ENCODE measurements at regions not wholly inside any gene's neighbourhood (a gene's known extent, or its start where the extent isn't known, plus 50 kb on each side); places are given as distances from the start of the nearest gene placed in this dataset.

- H3K4me1 ChIP-seq (ENCODE audit: insufficient read depth, low read length): peaks cover 13% of the 10 kb centered on the region
- peak overlapping the region; percentile 3 for H3K4me3 ChIP-seq (ENCODE audit: insufficient read depth, low read length)
- no peaks in the 10 kb centered on the region for H3K79me2 ChIP-seq (ENCODE audit: insufficient read depth, low read length)
- H3K4me2 ChIP-seq (ENCODE audit: insufficient read depth, low read length): peak overlapping the region; percentile 10
- no peaks in the 10 kb centered on the region for H3K9me3 ChIP-seq (ENCODE audit: low read depth, low read length)
- no peaks in the 10 kb centered on the region for H4K20me1 ChIP-seq (ENCODE audit: insufficient read depth, low read length)
- H3K27me3 ChIP-seq (ENCODE audit: insufficient read depth, low read length): no peaks in the 10 kb centered on the region
- H3K36me3 ChIP-seq (ENCODE audit: insufficient read depth, low read length): no peaks in the 10 kb centered on the region
- H3K27ac ChIP-seq (ENCODE audit: low read depth, low read length): no peak overlapping the region
- H2AFZ ChIP-seq (ENCODE audit: low read length): peak overlapping the region; percentile 53
- TF ChIP-seq CTCF (IDR thresholded peaks at IDR 0.05; ENCODE audit: extremely low read depth, low read depth, low read length): no peak
- DNase-seq (ENCODE audit: insufficient read length, low spot score, missing footprints): no peak
Measured at GRCh38 chr5:53194086-53194485, 84.5 kb upstream of the MOCS2 start.

GRCh38 chr5:53199882-53200281 lies 90.3 kb upstream of the MOCS2 start:
- Histone ChIP-seq H3K36me3 (ENCODE audit: insufficient read depth, low read length) (no peaks in the 10 kb centered on the region), H3K27ac (ENCODE audit: low read depth, low read length) (no peak overlapping the region), H3K27me3 (ENCODE audit: insufficient read depth, low read length) (no peaks in the 10 kb centered on the region), H3K79me2 (ENCODE audit: insufficient read depth, low read length) (no peaks in the 10 kb centered on the region), H3K4me3 (ENCODE audit: insufficient read depth, low read length) (no peak overlapping the region), H3K4me1 (ENCODE audit: insufficient read depth, low read length) (no peaks in the 10 kb centered on the region), H2AFZ (ENCODE audit: low read length) (peak overlapping the region; percentile 53), H4K20me1 (ENCODE audit: insufficient read depth, low read length) (no peaks in the 10 kb centered on the region), H3K9me3 (ENCODE audit: low read depth, low read length) (no peaks in the 10 kb centered on the region), H3K4me2 (ENCODE audit: insufficient read depth, low read length) (no peak overlapping the region)
- TF ChIP-seq CTCF (IDR thresholded peaks at IDR 0.05; ENCODE audit: extremely low read depth, low read depth, low read length): no peak
- no peak for DNase-seq (ENCODE audit: insufficient read length, low spot score, missing footprints)

GRCh38 chr5:53200306-53200705 lies 90.7 kb upstream of the MOCS2 start:
- Histone ChIP-seq H3K9me3 (ENCODE audit: low read depth, low read length) (no peaks in the 10 kb centered on the region), H3K27ac (ENCODE audit: low read depth, low read length) (no peak overlapping the region), H3K27me3 (ENCODE audit: insufficient read depth, low read length) (no peaks in the 10 kb centered on the region), H4K20me1 (ENCODE audit: insufficient read depth, low read length) (no peaks in the 10 kb centered on the region), H3K4me3 (ENCODE audit: insufficient read depth, low read length) (no peak overlapping the region), H3K79me2 (ENCODE audit: insufficient read depth, low read length) (no peaks in the 10 kb centered on the region), H3K4me2 (ENCODE audit: insufficient read depth, low read length) (no peak overlapping the region), H3K4me1 (ENCODE audit: insufficient read depth, low read length) (no peaks in the 10 kb centered on the region), H2AFZ (ENCODE audit: low read length) (peak overlapping the region; percentile 53), H3K36me3 (ENCODE audit: insufficient read depth, low read length) (no peaks in the 10 kb centered on the region)
- DNase-seq (ENCODE audit: insufficient read length, low spot score, missing footprints): no peak
- no peak for TF ChIP-seq CTCF (IDR thresholded peaks at IDR 0.05; ENCODE audit: extremely low read depth, low read depth, low read length)

- H2AFZ ChIP-seq (ENCODE audit: low read length): no peak overlapping the region
- no peak overlapping the region for H3K4me2 ChIP-seq (ENCODE audit: insufficient read depth, low read length)
- H3K36me3 ChIP-seq (ENCODE audit: insufficient read depth, low read length): no peaks in the 10 kb centered on the region
- no peak overlapping the region for H3K4me3 ChIP-seq (ENCODE audit: insufficient read depth, low read length)
- H3K4me1 ChIP-seq (ENCODE audit: insufficient read depth, low read length): no peaks in the 10 kb centered on the region
- peak; percentile 28 for TF ChIP-seq CTCF (IDR thresholded peaks at IDR 0.05; ENCODE audit: extremely low read depth, low read depth, low read length)
- no peaks in the 10 kb centered on the region for H3K27me3 ChIP-seq (ENCODE audit: insufficient read depth, low read length)
- no peak overlapping the region for H3K27ac ChIP-seq (ENCODE audit: low read depth, low read length)
- H4K20me1 ChIP-seq (ENCODE audit: insufficient read depth, low read length): no peaks in the 10 kb centered on the region
- no peaks in the 10 kb centered on the region for H3K9me3 ChIP-seq (ENCODE audit: low read depth, low read length)
- H3K79me2 ChIP-seq (ENCODE audit: insufficient read depth, low read length): no peaks in the 10 kb centered on the region
- DNase-seq (ENCODE audit: insufficient read length, low spot score, missing footprints): no peak
Measured at GRCh38 chr5:53201746-53202145, 92.2 kb upstream of the MOCS2 start.

Data from osteoblast (primary cell).